ENCODE measurements at regions not wholly inside any gene's neighbourhood (a gene's known extent, or its start where the extent isn't known, plus 50 kb on each side); places are given as distances from the start of the nearest gene placed in this dataset.
A peak's percentile ranks its signal among the peaks of the same experiment; 100 is the strongest.

DNA sequence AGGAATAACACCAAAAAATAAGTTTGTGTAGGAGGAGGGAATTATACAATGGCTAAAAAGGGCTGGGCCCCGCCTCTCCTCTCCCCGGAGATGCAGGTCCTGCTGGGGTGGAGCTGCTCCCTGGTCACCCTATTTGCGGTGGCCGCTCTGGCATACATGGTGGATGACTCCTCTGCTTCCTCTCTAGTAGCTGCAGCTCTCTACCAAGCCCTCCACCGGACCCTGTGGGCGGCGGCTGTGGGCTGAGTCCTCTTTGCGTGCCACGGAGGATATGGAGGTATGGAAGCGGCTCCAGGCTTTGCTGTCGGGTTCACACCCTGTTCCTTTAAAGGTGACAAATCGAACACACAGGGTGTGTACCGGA is 77.1 kb upstream of the SEC11C start:
- ChIA-PET POLR2A (no interaction called here), CTCF (interaction anchor here (8.3 to 18.8 kb wide), 2 partner anchors 279 to 293 kb away, joined by 50 to 471 read pairs; no protein-coding TSS in a partner anchor)
- no peak overlapping the region for H3K4me3 ChIP-seq (ENCODE audit: control extremely low read depth in 1 of 5, extremely low read depth in 1 of 5, insufficient read depth in 1 of 5, low read depth in 2 of 5, low read length in 4 of 5)
- intact Hi-C loops (cut with micrococcal nuclease), result no loop called here
- ATAC-seq (ENCODE audit: low read depth) (no peak), DNase-seq (no peak)
- no peaks in the 10 kb centered on the region for H3K27me3 ChIP-seq (replicated peaks in 1 of 4; ENCODE audit: control extremely low read depth in 1 of 4, control insufficient read depth in 3 of 4, insufficient read depth in 4 of 4, low read length in 3 of 4)
- no peaks in the 10 kb centered on the region for H3K36me3 ChIP-seq (replicated peaks in 1 of 2; ENCODE audit: control extremely low read depth in 1 of 2, control insufficient read depth in 1 of 2, extremely low read depth in 1 of 2, insufficient read depth in 2 of 2, low read length in 1 of 2)
- H3K4me2 ChIP-seq (replicated peaks; ENCODE audit: low read depth, low read length, poor library complexity, severe bottlenecking), result peak overlapping the region; percentile 5
- H3K27ac Mint-ChIP-seq, result no peak overlapping the region
- peaks cover 6% of the 10 kb centered on the region for H3K27me3 Mint-ChIP-seq
- no peaks in the 10 kb centered on the region for H3K9me3 Mint-ChIP-seq (ENCODE audit: insufficient read depth)
- TF ChIP-seq, protein P1, sequence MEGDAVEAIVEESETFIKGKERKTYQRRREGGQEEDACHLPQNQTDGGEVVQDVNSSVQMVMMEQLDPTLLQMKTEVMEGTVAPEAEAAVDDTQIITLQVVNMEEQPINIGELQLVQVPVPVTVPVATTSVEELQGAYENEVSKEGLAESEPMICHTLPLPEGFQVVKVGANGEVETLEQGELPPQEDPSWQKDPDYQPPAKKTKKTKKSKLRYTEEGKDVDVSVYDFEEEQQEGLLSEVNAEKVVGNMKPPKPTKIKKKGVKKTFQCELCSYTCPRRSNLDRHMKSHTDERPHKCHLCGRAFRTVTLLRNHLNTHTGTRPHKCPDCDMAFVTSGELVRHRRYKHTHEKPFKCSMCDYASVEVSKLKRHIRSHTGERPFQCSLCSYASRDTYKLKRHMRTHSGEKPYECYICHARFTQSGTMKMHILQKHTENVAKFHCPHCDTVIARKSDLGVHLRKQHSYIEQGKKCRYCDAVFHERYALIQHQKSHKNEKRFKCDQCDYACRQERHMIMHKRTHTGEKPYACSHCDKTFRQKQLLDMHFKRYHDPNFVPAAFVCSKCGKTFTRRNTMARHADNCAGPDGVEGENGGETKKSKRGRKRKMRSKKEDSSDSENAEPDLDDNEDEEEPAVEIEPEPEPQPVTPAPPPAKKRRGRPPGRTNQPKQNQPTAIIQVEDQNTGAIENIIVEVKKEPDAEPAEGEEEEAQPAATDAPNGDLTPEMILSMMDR (IDR thresholded peaks at IDR 0.05), result no peak
- no peak for TF ChIP-seq EZH2 (IDR thresholded peaks at IDR 0.05; ENCODE audit: borderline replicate concordance, insufficient read depth, low read depth, low read length, poor library complexity, severe bottlenecking)
- H3K4me1 ChIP-seq (ENCODE audit: control insufficient read depth in 2 of 2, insufficient read depth in 2 of 2, low read length in 2 of 2), result peaks cover 5 to 16% of the 10 kb centered on the region in 2 donors
- no peak overlapping the region for H2AFZ ChIP-seq (ENCODE audit: insufficient read depth, low read depth, low read length, poor library complexity, severe bottlenecking)
- no peak overlapping the region for H3K4me3 Mint-ChIP-seq
- peaks cover 19% of the 10 kb centered on the region for H3K4me1 Mint-ChIP-seq
- H3K9ac ChIP-seq (ENCODE audit: low read length), result no peak overlapping the region
- no peak overlapping the region for H3K27ac ChIP-seq (ENCODE audit: low read length in 2 of 2)
- H3K9me3 ChIP-seq (ENCODE audit: control extremely low read depth in 1 of 3, control insufficient read depth in 2 of 3, insufficient read depth in 1 of 3, low read length in 2 of 3), result no peaks in the 10 kb centered on the region
- no peaks in the 10 kb centered on the region for H3K79me2 ChIP-seq (ENCODE audit: control insufficient read depth, insufficient read depth, low read length)
- no peaks in the 10 kb centered on the region for H4K20me1 ChIP-seq (ENCODE audit: control insufficient read depth, insufficient read depth, low read length, poor library complexity, severe bottlenecking)
- 95% methylated on average over 9 of the region's 13 CpGs for WGBS (ENCODE audit: insufficient coverage)

DNA sequence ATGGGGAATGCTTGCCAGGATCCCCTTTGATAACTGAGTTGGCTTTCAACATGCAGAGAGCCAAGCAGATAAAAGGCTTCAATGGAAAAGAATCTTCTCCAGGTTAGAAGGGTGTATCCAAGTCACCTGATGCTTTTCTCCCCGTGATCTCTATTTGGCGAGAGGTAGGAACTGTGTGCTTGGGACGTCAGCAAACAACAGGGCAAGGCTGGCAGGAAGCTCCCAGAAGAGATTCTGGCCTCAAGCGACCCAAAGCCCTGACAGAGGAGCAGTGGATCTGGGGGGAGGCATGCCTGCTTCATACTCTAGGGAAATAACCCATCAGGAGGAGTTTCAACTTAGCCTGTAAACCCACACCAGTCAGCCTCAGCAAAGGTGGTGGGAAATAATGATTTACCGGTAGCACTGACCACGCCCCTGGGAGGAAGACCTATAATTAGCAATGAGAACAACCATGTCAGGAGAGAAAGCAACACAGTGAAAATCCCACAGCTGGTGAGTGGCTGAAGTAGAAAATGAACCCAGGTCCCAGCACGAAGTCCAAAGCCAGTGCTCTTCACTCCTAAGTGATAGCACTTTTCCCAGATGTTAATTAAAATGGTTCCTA is 76.3 kb upstream of the SEC11C start:
- TF ChIP-seq, protein P1 (IDR thresholded peaks at IDR 0.05), result no peak
- TF ChIP-seq EZH2 (IDR thresholded peaks at IDR 0.05; ENCODE audit: borderline replicate concordance, insufficient read depth, low read depth, low read length, poor library complexity, severe bottlenecking), result no peak
- intact Hi-C loops (cut with micrococcal nuclease), result no loop called here
- Histone ChIP-seq H3K36me3 (replicated peaks in 1 of 2; ENCODE audit: control extremely low read depth in 1 of 2, control insufficient read depth in 1 of 2, extremely low read depth in 1 of 2, insufficient read depth in 2 of 2, low read length in 1 of 2) (no peaks in the 10 kb centered on the region), H3K9ac (ENCODE audit: low read length) (no peak overlapping the region), H2AFZ (ENCODE audit: insufficient read depth, low read depth, low read length, poor library complexity, severe bottlenecking) (no peak overlapping the region), H3K9me3 (ENCODE audit: control extremely low read depth in 1 of 3, control insufficient read depth in 2 of 3, insufficient read depth in 1 of 3, low read length in 2 of 3) (no peaks in the 10 kb centered on the region), H3K4me1 (ENCODE audit: control insufficient read depth in 2 of 2, insufficient read depth in 2 of 2, low read length in 2 of 2) (peaks cover 5 to 16% of the 10 kb centered on the region in 2 donors), H3K27ac (ENCODE audit: low read length in 2 of 2) (no peak overlapping the region), H4K20me1 (ENCODE audit: control insufficient read depth, insufficient read depth, low read length, poor library complexity, severe bottlenecking) (no peaks in the 10 kb centered on the region), H3K79me2 (ENCODE audit: control insufficient read depth, insufficient read depth, low read length) (no peaks in the 10 kb centered on the region), H3K4me3 (ENCODE audit: control extremely low read depth in 1 of 5, extremely low read depth in 1 of 5, insufficient read depth in 1 of 5, low read depth in 2 of 5, low read length in 4 of 5) (no peak overlapping the region), H3K4me2 (replicated peaks; ENCODE audit: low read depth, low read length, poor library complexity, severe bottlenecking) (no peak overlapping the region), H3K27me3 (replicated peaks in 1 of 4; ENCODE audit: control extremely low read depth in 1 of 4, control insufficient read depth in 3 of 4, insufficient read depth in 4 of 4, low read length in 3 of 4) (no peaks in the 10 kb centered on the region)
- ATAC-seq (ENCODE audit: low read depth) (no peak), DNase-seq (no peak)
- Mint-ChIP-seq H3K9me3 (ENCODE audit: insufficient read depth) (no peaks in the 10 kb centered on the region), H3K4me1 (peaks cover 19% of the 10 kb centered on the region), H3K4me3 (peak overlapping the region; percentile 2), H3K27me3 (peaks cover 6% of the 10 kb centered on the region), H3K27ac (no peak overlapping the region)
- 60% methylated on average over 3 of the region's 7 CpGs for WGBS (ENCODE audit: insufficient coverage)
- ChIA-PET POLR2A (no interaction called here), CTCF (interaction anchor here (0.6 to 18.8 kb wide), 4 partner anchors 8 to 294 kb away, joined by 3 to 471 read pairs (median 28); no protein-coding TSS in a partner anchor)
